ENCODE measurements at regions not wholly inside any gene's neighbourhood (a gene's known extent, or its start where the extent isn't known, plus 50 kb on each side); places are given as distances from the start of the nearest gene placed in this dataset.

- H3K27ac Mint-ChIP-seq = no peak overlapping the region
- DNase-seq = no peak
These were observed 62.4 kb upstream of the PDK4 start for GRCh38 chr7:95658676-95659075.

GRCh38 chr7:95649546-95649945 is 53.2 kb upstream of the PDK4 start:
- no peak for ATAC-seq (ENCODE audit: poor library complexity)
- no peak for DNase-seq
- Mint-ChIP-seq H3K27me3 (peaks cover 4% of the 10 kb centered on the region), H3K27ac (no peak overlapping the region), H3K4me3 (no peak overlapping the region), H3K4me1 (ENCODE audit: low read depth) (no peaks in the 10 kb centered on the region), H3K9me3 (no peaks in the 10 kb centered on the region), H3K36me3 (ENCODE audit: low read depth) (no peaks in the 10 kb centered on the region)
- POLR2A ChIA-PET = no interaction called here
- TF ChIP-seq CTCF (IDR thresholded peaks at IDR 0.05) = no peak
- H3K9me3 ChIP-seq (ENCODE audit: control insufficient read depth in 1 of 2, insufficient read depth in 1 of 2, low read length in 2 of 2) = no peaks in the 10 kb centered on the region
- no peaks in the 10 kb centered on the region for H3K4me1 ChIP-seq (ENCODE audit: insufficient read depth, low read length)
- intact Hi-C loops (cut with DNase I, micrococcal nuclease) = no loop called here
- no peaks in the 10 kb centered on the region for H3K36me3 ChIP-seq (ENCODE audit: insufficient read depth, low read length)
- no peak overlapping the region for H3K27ac ChIP-seq (ENCODE audit: low read depth in 1 of 2, low read length in 2 of 2)
- CTCF ChIA-PET = no interaction called here
- H3K27me3 ChIP-seq (ENCODE audit: control insufficient read depth in 1 of 2, insufficient read depth in 2 of 2, low read length in 2 of 2) = no peaks in the 10 kb centered on the region
- H3K4me3 ChIP-seq (ENCODE audit: low read length) = no peak overlapping the region

More at GRCh38 chr7:95658676-95659075, 62.4 kb upstream of the PDK4 start:
- CTCF ChIA-PET = no interaction called here
- no peaks in the 10 kb centered on the region for H3K9me3 ChIP-seq (ENCODE audit: control insufficient read depth in 1 of 2, insufficient read depth in 1 of 2, low read length in 2 of 2)
- POLR2A ChIA-PET = no interaction called here
- Mint-ChIP-seq H3K4me3 (no peak overlapping the region), H3K4me1 (ENCODE audit: low read depth) (no peaks in the 10 kb centered on the region), H3K27me3 (peaks cover 9% of the 10 kb centered on the region), H3K9me3 (peaks cover 12% of the 10 kb centered on the region), H3K36me3 (ENCODE audit: low read depth) (no peaks in the 10 kb centered on the region)
- H3K4me3 ChIP-seq (ENCODE audit: low read length) = no peak overlapping the region
- ATAC-seq (ENCODE audit: poor library complexity) = no peak
- TF ChIP-seq CTCF (IDR thresholded peaks at IDR 0.05) = no peak
- H3K4me1 ChIP-seq (ENCODE audit: insufficient read depth, low read length) = no peaks in the 10 kb centered on the region
- no peaks in the 10 kb centered on the region for H3K36me3 ChIP-seq (ENCODE audit: insufficient read depth, low read length)
- no peak overlapping the region for H3K27ac ChIP-seq (ENCODE audit: low read depth in 1 of 2, low read length in 2 of 2)
- intact Hi-C loops (cut with DNase I, micrococcal nuclease) = no loop called here
- H3K27me3 ChIP-seq (ENCODE audit: control insufficient read depth in 1 of 2, insufficient read depth in 2 of 2, low read length in 2 of 2) = no peaks in the 10 kb centered on the region

- ATAC-seq (ENCODE audit: poor library complexity) (no peak), DNase-seq (no peak)
- Mint-ChIP-seq H3K4me1 (ENCODE audit: low read depth) (no peaks in the 10 kb centered on the region), H3K9me3 (no peaks in the 10 kb centered on the region), H3K27me3 (peaks cover 4% of the 10 kb centered on the region), H3K27ac (no peak overlapping the region), H3K4me3 (no peak overlapping the region), H3K36me3 (ENCODE audit: low read depth) (no peaks in the 10 kb centered on the region)
- intact Hi-C loops (cut with DNase I, micrococcal nuclease) = no loop called here
- ChIA-PET POLR2A (no interaction called here), CTCF (no interaction called here)
- Histone ChIP-seq H3K4me3 (ENCODE audit: low read length) (no peak overlapping the region), H3K9me3 (ENCODE audit: control insufficient read depth in 1 of 2, insufficient read depth in 1 of 2, low read length in 2 of 2) (no peaks in the 10 kb centered on the region), H3K27me3 (ENCODE audit: control insufficient read depth in 1 of 2, insufficient read depth in 2 of 2, low read length in 2 of 2) (no peaks in the 10 kb centered on the region), H3K36me3 (ENCODE audit: insufficient read depth, low read length) (no peaks in the 10 kb centered on the region), H3K4me1 (ENCODE audit: insufficient read depth, low read length) (no peaks in the 10 kb centered on the region), H3K27ac (ENCODE audit: low read depth in 1 of 2, low read length in 2 of 2) (no peak overlapping the region)
- no peak for TF ChIP-seq CTCF (IDR thresholded peaks at IDR 0.05)
These were observed 50.0 kb upstream of the PDK4 start for GRCh38 chr7:95646350-95646749.

Data from CD4-positive, alpha-beta T cell (primary cell).